ENCODE measurements at regions not wholly inside any gene's neighbourhood (a gene's known extent, or its start where the extent isn't known, plus 50 kb on each side); places are given as distances from the start of the nearest gene placed in this dataset.

DNA sequence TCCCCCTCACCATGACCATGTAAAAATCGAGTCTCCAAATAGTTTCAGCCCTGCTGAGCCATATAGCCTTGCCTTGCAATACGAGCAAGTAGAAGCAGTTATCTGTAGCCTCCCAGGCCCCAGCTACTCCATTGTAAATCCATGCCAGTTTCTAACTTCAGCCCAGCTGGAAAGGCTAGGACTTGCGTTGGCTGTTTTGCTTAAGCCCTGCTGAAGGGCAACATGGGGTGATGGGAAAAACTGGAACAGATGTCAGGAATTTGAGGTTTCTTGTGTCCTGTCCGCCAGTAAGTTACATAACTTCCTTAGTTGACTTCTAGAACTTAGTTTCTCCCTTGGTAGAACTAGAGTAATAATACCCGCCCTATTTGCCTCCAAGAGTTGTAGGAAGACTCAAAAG lies 216.0 kb upstream of the SERP2 start:
- Histone ChIP-seq H3K27ac (ENCODE audit: low read depth, low read length) (no peak overlapping the region), H3K14ac (ENCODE audit: insufficient read length) (no peak overlapping the region), H2AK5ac (ENCODE audit: low read depth, low read length) (no peak overlapping the region; the same call in 1 of the 2 replicates), H4K5ac (ENCODE audit: insufficient read length, low read depth, low read length) (no peak overlapping the region), H3K4me3 (ENCODE audit: extremely low read depth in 1 of 4, insufficient read depth in 2 of 4, low read depth in 3 of 4, low read length in 4 of 4) (no peak overlapping the region), H2BK15ac (ENCODE audit: low read length) (no peak overlapping the region), H4K91ac (replicated peaks; ENCODE audit: insufficient read length, low read length) (no peak overlapping the region), H3K27me3 (replicated peaks in 1 of 4; ENCODE audit: control insufficient read depth in 3 of 4, extremely low read depth in 1 of 4, insufficient read depth in 3 of 4, low read length in 3 of 4) (no peaks in the 10 kb centered on the region), H3K4me1 (replicated peaks in 1 of 4; ENCODE audit: control insufficient read depth in 3 of 4, insufficient read depth in 4 of 4, low read length in 3 of 4) (peaks cover 0 to 7% (median 0%) of the 10 kb centered on the region in 4 experiments; a peak in 3 of 7 replicates), H3K4ac (replicated peaks; ENCODE audit: insufficient read length, low read depth, low read length) (no peak overlapping the region), H2AFZ (ENCODE audit: low read length) (no peak overlapping the region), H3K9me3 (ENCODE audit: insufficient read depth in 2 of 2, low read depth in 1 of 2, low read length in 1 of 2) (no peaks in the 10 kb centered on the region), H3K4me2 (ENCODE audit: insufficient read depth in 1 of 2, low read depth in 2 of 2, low read length in 2 of 2) (no peak overlapping the region), H3K23me2 (ENCODE audit: low read depth, low read length) (no peaks in the 10 kb centered on the region; the same call in 1 of the 2 replicates), H4K20me1 (replicated peaks in 1 of 2; ENCODE audit: control insufficient read depth in 1 of 2, insufficient read depth in 2 of 2, low read length in 2 of 2) (no peaks in the 10 kb centered on the region), H2BK12ac (ENCODE audit: low read depth, low read length) (no peak overlapping the region), H2BK120ac (replicated peaks; ENCODE audit: low read depth, low read length) (no peak overlapping the region), H3K9ac (replicated peaks in 1 of 4; ENCODE audit: extremely low read depth in 1 of 4, low read depth in 3 of 4, low read length in 3 of 4) (no peak overlapping the region), H2BK20ac (ENCODE audit: low read length) (peak overlapping the region; percentile 72; the same call in 1 of the 2 replicates), H3K56ac (replicated peaks; ENCODE audit: insufficient read length, low read depth, low read length) (no peak overlapping the region), H3K23ac (ENCODE audit: insufficient read length) (no peak overlapping the region), H3K79me2 (ENCODE audit: control insufficient read depth in 1 of 2, insufficient read depth in 2 of 2, low read length in 2 of 2) (no peaks in the 10 kb centered on the region), H3K18ac (ENCODE audit: extremely low read depth, low read length) (no peak overlapping the region), H3K79me1 (ENCODE audit: low read depth, low read length) (no peaks in the 10 kb centered on the region; the same call in 1 of the 2 replicates), H2BK5ac (ENCODE audit: low read depth, low read length) (no peak overlapping the region), H4K8ac (ENCODE audit: extremely low read depth, insufficient read depth, low read length) (no peak overlapping the region), H3K36me3 (ENCODE audit: control insufficient read depth in 2 of 4, insufficient read depth in 4 of 4, low read length in 3 of 4) (no peaks in the 10 kb centered on the region)
- ChIA-PET CTCF (ENCODE audit: partially characterized antibody) (interaction anchor here (1.9 kb wide), 1 partner anchor 250 kb away, joined by 4 read pairs; no protein-coding TSS in a partner anchor), POLR2A (ENCODE audit: partially characterized antibody) (no interaction called here)
- no peak for DNase-seq (ENCODE audit: low read depth in 1 of 2, low spot score in 2 of 2)
- no peak for FAIRE-seq
- 83% methylated on average over 5 of the region's 5 CpGs; no CpG with 5 or more reads in 1 of the 2 experiments for WGBS, 2 experiments (ENCODE audit: extremely low coverage in 1 of 2, insufficient coverage in 1 of 2, insufficient read length in 1 of 2, insufficient replicate concordance in 2 of 2, low coverage in 1 of 2, low lambda C conversion rate in 2 of 2, missing lambda C conversion rate in 1 of 2)
- 0 out of 2 replicates have a peak, but pooled peaks have one; percentile 41 for TF ChIP-seq SP1 (IDR thresholded peaks at IDR 0.05; ENCODE audit: low read depth, low read length)
